PC-9 (cell line): ENCODE measurements at regions not wholly inside any gene's neighbourhood (a gene's known extent, or its start where the extent isn't known, plus 50 kb on each side); places are given as distances from the start of the nearest gene placed in this dataset.

Experiments
- BruUV-seq: library from RNA; stranded (reverse); fragments of 400-500 nt; replicated peaks from 2 replicates; lab custom pipeline; 2021; lab: Mats Ljungman, UMichigan
- CTCF ChIA-PET: fragments of 300-600 bp; sonication (Branson Sonifier 250); formaldehyde crosslinking; loops from one replicate; lab custom pipeline; 2022; ENCODE audit warnings: antibody characterized with exemption; lab: Charles Lee
- POLR2A ChIA-PET: fragments of 300-600 bp; sonication (Branson Sonifier 250); formaldehyde crosslinking; loops from one replicate; lab custom pipeline; 2022; ENCODE audit warnings: antibody characterized with exemption; ENCODE audit not compliant: unreplicated experiment; lab: Charles Lee
- DNase-seq, 2 experiments: peaks; one replicate each; pipeline versions ENCODE4 v3.0.0 to v3.0.0-alpha.2; 2015 to 2022; ENCODE audit warnings: mixed read lengths in 1 of 2
- H2AFZ ChIP-seq: fragments of 200-600 bp; sonication (generic); 2 replicates; pipeline ENCODE4 v1.8.1; 2017; ENCODE audit warnings: antibody characterized with exemption
- H3F3A ChIP-seq: fragments of 200-600 bp; sonication (generic); 2 replicates; pipeline ENCODE4 v1.8.1; 2017; ENCODE audit warnings: antibody characterized with exemption, mild to moderate bottlenecking, low read depth; ENCODE audit not compliant: insufficient read depth
- H3K27ac ChIP-seq: fragments of 200-600 bp; sonication (generic); 2 replicates; pipeline ENCODE4 v1.6.1; 2016; ENCODE audit warnings: mixed run types
- H3K27me3 ChIP-seq: fragments of 200-600 bp; sonication (generic); 2 replicates; pipeline ENCODE4 v1.6.1; 2016; ENCODE audit warnings: low read depth, mixed run types; ENCODE audit not compliant: insufficient read depth
- H3K36me3 ChIP-seq: fragments of 200-600 bp; sonication (generic); 2 replicates; pipeline ENCODE4 v1.6.1; 2016; ENCODE audit warnings: low read depth, mixed run types
- H3K4me1 ChIP-seq: fragments of 200-600 bp; sonication (generic); replicated peaks from 2 replicates; pipeline ENCODE4 v1.6.1; 2016; ENCODE audit warnings: mixed run types; ENCODE audit not compliant: insufficient read depth
- H3K4me2 ChIP-seq: fragments of 200-600 bp; sonication (generic); 2 replicates; pipeline ENCODE4 v1.6.1; 2017; ENCODE audit warnings: mixed run types
- H3K4me3 ChIP-seq: fragments of 200-600 bp; sonication (generic); 2 replicates; pipeline ENCODE4 v1.6.1; 2016; ENCODE audit warnings: mixed run types
- H3K79me2 ChIP-seq: fragments of 200-600 bp; sonication (generic); 2 replicates; pipeline ENCODE4 v1.6.1; 2017; ENCODE audit warnings: low read depth, mixed run types
- H3K9me2 ChIP-seq: fragments of 200-600 bp; sonication (generic); 2 replicates; pipeline ENCODE4 v1.8.1; 2017; ENCODE audit warnings: mild to moderate bottlenecking; ENCODE audit not compliant: insufficient read depth
- H3K9me3 ChIP-seq: fragments of 200-600 bp; sonication (generic); 2 replicates; pipeline ENCODE4 v1.8.1; 2016; ENCODE audit warnings: low read depth; ENCODE audit not compliant: insufficient read depth
- H4K20me1 ChIP-seq: fragments of 200-600 bp; sonication (generic); 2 replicates; pipeline ENCODE4 v1.8.1; 2017; ENCODE audit not compliant: insufficient read depth
- CTCF ChIP-seq: fragments of 200-600 bp; sonication (generic); conservative IDR thresholded peaks from 2 replicates; pipeline ENCODE4 v1.6.1; 2017; ENCODE audit warnings: mixed run types, antibody characterized with exemption, mild to moderate bottlenecking, moderate library complexity
- EZH2 ChIP-seq: fragments of 200-600 bp; sonication (generic); IDR thresholded peaks from 2 replicates; pipeline ENCODE4 v1.8.0; 2017; ENCODE audit warnings: antibody characterized with exemption, low read depth
- intact Hi-C: fragments of 100-400 bp; cut with micrococcal nuclease; formaldehyde crosslinking; loops from one replicate; pipeline ENCODE4 v1.10.0; 2022; ENCODE audit not compliant: unreplicated experiment

- ChIA-PET POLR2A (no interaction called here), CTCF (interaction anchor here (0.6 to 1.3 kb wide), 5 partner anchors 154 to 332 kb away, joined by 3 to 21 read pairs (median 3); no protein-coding TSS in a partner anchor)
- intact Hi-C loops = loop anchor here (1.0 kb wide), 2 partner anchors 243 to 334 kb away; no protein-coding TSS in a partner anchor
- DNase-seq = peak in 1 of 2 experiments; percentile 46
- Histone ChIP-seq H3K27ac (no peak overlapping the region), H3K79me2 (no peaks in the 10 kb centered on the region), H2AFZ (no peak overlapping the region), H3K4me2 (no peak overlapping the region), H3K36me3 (no peaks in the 10 kb centered on the region), H3K27me3 (no peaks in the 10 kb centered on the region), H3K4me3 (no peak overlapping the region), H3K4me1 (no peaks in the 10 kb centered on the region), H3K9me3 (no peaks in the 10 kb centered on the region), H3K9me2 (no peaks in the 10 kb centered on the region), H3F3A (peaks cover 3% of the 10 kb centered on the region; the same call in 1 of the 2 replicates), H4K20me1 (no peaks in the 10 kb centered on the region)
- TF ChIP-seq CTCF = peak; percentile 73
- no peak for TF ChIP-seq EZH2
- BruUV-seq = no TSS peak
These were observed 165.6 kb downstream of the SHANK2 start for GRCh38 chr11:71086687-71087258.

DNA sequence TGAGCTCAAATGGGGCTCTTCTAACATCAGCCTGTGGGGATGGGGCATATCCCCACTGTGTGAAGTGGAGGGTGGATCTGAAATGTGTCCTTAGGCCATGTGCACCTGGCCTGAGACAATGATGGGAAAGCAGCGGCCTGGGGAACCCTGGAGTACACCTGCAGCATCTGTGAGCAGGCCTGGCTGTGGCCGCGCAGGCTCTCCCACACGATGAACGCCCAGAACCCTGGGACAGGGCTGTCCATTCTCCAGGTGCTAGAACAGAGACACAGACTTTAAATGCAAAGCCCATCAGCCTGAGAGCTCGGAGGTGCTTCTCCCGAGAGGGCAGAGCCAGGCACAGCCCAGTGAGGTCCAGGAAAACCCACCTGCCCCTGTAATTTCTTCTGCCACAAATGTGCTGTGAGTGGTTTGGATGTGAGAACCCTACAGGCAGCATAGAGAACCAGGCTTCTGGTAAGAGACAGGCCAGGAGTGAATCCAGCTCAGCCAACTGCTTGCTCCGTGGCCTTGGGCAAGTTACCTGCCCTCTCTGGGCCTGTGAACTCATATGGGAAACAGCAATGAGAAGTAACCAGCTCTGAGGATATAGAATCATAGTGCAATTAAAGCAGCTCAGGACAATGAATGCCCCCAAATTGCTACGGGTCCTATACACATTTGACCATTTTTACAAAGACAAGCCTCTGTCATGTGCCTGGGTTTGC lies 167.9 kb downstream of the SHANK2 start:
- H3K4me1 ChIP-seq = no peaks in the 10 kb centered on the region
- intact Hi-C loops = no loop called here
- no peak for TF ChIP-seq EZH2
- no peak for TF ChIP-seq CTCF
- no peaks in the 10 kb centered on the region for H3K9me2 ChIP-seq
- POLR2A ChIA-PET = no interaction called here
- no peak overlapping the region for H2AFZ ChIP-seq
- H3K9me3 ChIP-seq = no peaks in the 10 kb centered on the region
- 0 out of 2 replicates have a peak, but pooled peaks cover 3% of the 10 kb centered on the region for H4K20me1 ChIP-seq
- no peaks in the 10 kb centered on the region for H3K79me2 ChIP-seq
- no peaks in the 10 kb centered on the region for H3K36me3 ChIP-seq
- H3K4me2 ChIP-seq = no peak overlapping the region
- no peak overlapping the region for H3K27ac ChIP-seq
- no peak overlapping the region for H3K4me3 ChIP-seq
- BruUV-seq = no TSS peak
- peaks cover 3% of the 10 kb centered on the region; the same call in 1 of the 2 replicates for H3F3A ChIP-seq
- DNase-seq = no peak
- no peaks in the 10 kb centered on the region for H3K27me3 ChIP-seq
- CTCF ChIA-PET = no interaction called here

- CTCF ChIA-PET = interaction anchor here (0.7 kb wide), 1 partner anchor 15 kb away, joined by 7 read pairs; no protein-coding TSS in a partner anchor
- no TSS peak for BruUV-seq
- intact Hi-C loops = no loop called here
These were observed 169.3 kb downstream of the SHANK2 start for GRCh38 chr11:71083105-71083504.

More at GRCh38 chr11:71083105-71083504, 169.3 kb downstream of the SHANK2 start:
- Histone ChIP-seq H3K4me3 (no peak overlapping the region), H3K36me3 (no peaks in the 10 kb centered on the region), H3K9me2 (no peaks in the 10 kb centered on the region), H3F3A (peaks cover 3% of the 10 kb centered on the region), H4K20me1 (0 out of 2 replicates have a peak, but pooled peaks cover 3% of the 10 kb centered on the region), H3K79me2 (no peaks in the 10 kb centered on the region), H3K9me3 (no peaks in the 10 kb centered on the region), H3K4me2 (no peak overlapping the region), H3K27ac (no peak overlapping the region), H3K4me1 (peaks cover 6% of the 10 kb centered on the region; the same call in 1 of the 2 replicates), H3K27me3 (no peaks in the 10 kb centered on the region), H2AFZ (no peak overlapping the region)
- TF ChIP-seq EZH2 (no peak), CTCF (no peak)
- POLR2A ChIA-PET = no interaction called here
- DNase-seq = no peak
